ENCODE measurements at regions not wholly inside any gene's neighbourhood (a gene's known extent, or its start where the extent isn't known, plus 50 kb on each side); places are given as distances from the start of the nearest gene placed in this dataset.
"Not testable (repeated sequence)": the region's sequence is repeated elsewhere in the genome, so short reads cannot be mapped to it uniquely, and the experiment has no call there.

DNA sequence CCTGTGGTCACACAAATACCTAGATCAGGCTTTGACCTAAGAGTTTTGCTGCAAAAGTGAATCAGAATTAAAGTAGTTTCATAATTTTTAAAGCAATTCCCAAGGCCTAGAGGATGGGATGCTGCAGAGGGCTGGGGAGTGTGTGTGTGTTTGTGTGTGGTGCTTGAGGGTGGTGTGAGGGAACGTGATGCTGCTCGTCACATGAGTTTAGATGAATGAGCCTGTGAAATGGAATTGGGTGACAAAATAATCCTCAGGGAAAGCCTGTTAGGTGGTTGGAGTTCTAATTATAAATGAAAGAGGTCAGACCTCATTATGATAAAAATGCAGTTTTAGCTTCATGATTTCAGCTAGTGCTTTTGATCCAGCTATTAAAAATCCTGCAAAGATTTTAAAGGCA, 87.5 kb upstream of the TMEM170B start:
- DNase-seq = no peak

DNA sequence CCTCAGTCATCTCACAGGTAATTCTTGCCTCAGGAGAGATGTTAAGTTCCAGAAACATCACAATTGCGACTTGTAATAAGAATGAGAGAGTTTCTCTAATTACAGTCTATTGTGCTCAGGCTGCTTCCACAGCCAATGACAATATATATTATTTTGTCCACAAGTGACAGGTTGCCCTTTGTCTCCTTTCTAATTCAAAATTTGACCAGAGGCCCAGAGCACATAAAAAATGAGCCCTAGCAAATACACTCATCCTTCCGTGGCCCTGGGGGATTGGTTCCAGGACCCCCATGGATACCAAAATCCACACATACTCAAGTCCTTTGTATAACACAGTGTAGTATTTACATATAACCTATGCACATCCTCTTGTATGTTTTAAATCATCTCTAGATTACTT, 88.1 kb upstream of the TMEM170B start:
- DNase-seq = no peak

DNA sequence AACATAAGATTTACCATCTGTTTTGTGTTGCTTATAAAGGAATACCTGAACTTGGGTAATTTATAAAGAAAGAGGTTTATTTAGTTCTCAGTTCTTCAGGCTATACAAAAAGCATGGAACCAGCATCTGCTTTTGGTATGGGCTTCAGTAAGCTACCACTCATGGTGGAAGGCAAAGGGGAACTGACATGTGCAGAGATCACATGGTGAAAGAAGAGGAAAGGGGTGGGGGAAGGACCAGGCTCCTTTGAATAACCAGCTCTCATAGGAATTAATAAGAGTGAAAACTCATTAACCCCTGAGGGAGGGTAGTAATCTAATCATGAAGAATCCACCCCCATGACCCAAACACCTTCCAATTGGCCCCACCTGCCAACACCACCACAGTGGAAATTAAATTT, 89.5 kb upstream of the TMEM170B start:
- DNase-seq = no peak

DNA sequence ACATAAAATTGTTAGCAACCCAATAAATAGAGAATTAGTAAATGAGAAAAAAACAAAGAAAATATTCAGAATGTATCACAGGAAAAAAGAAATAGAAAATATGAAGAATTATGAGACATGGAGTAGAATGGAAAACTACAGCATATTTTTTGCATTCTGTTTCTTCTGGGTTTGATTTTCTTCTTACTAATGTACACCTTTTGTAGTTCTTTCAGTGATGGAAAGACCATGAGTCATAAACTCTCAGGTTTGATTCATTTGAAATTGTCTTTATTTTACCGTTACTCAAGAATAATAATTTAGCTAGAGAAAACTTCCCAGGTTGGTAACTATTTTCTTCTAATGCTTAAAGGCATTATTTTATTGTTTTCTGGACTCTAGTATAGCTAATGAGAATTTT, 90.3 kb upstream of the TMEM170B start:
- DNase-seq = no peak

DNA sequence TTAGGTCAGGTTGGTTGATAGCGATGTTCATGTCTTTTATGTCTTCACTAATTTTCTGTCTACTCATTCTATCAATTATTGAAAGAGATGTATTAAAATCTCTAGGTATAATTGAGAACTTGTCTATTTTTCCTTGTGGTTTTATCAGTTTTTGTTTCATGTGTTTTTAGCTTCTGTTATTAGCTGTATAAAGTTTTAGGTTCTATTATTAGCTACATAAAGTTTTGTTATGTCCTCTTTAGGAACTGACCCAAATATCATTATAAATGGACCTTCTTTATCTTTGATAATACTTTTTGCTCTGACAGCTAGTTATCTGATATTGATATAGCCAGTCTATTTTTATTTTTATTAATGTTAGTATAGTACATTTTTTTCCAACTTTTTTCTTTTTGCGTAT, 92.4 kb upstream of the TMEM170B start:
- DNase-seq = no peak

DNA sequence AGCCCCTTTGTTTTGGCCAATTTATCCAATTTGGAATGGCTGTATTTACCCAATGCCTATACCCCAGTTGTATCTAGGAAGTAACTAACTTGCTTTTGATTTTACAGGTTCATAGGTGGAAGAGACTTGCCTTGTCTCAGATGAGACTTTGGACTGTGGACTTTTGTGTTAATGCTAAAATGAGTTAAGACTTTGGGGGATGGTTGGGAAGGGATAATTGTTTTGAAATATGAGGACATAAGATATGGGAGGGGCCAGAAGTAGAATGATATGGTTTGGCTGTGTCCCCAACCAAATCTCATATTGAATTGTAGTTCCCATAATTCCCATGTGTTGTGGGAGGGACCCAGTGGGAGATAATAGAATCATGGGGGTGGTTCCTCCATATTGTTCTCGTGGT, 94.4 kb upstream of the TMEM170B start:
- not testable (repeated sequence) for DNase-seq

DNA sequence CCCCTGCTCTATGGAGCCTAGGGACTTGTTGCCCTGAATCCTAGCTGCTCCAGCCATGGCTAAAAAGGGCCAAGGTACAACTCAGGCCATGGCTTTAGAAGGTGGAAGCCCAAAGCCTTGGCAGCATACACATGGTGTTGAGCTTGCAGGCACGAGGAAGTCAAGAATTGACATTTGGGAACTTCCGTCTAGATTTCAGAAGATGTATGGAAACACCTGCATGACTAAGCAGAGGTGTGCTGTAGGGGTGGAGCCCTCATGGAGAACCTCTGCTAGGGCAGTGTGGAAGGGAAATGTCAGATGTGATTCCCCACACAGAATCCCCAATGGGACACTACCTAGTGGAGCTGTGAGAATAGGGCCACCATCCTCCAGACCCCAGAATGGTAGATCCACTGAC, 95.1 kb upstream of the TMEM170B start:
- no peak for DNase-seq

DNA sequence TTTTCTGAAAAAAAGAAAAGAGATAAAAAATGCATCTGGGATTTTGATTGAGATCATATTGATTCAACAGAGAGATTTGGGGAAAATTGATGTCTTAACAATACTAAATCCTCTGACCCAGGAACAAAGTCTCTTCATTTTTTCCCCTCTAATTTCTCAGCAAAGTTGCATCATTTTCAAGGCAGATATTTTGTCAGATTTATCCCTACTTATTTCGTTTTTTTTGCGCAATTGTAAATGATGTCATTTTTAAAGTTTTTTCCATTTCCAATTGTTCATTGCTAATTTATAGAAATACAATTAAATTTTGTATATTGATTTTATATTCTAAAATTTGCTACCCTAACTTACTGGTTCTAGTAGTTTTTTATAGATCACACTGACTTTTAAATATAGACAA, 97.7 kb upstream of the TMEM170B start:
- DNase-seq = no peak

DNA sequence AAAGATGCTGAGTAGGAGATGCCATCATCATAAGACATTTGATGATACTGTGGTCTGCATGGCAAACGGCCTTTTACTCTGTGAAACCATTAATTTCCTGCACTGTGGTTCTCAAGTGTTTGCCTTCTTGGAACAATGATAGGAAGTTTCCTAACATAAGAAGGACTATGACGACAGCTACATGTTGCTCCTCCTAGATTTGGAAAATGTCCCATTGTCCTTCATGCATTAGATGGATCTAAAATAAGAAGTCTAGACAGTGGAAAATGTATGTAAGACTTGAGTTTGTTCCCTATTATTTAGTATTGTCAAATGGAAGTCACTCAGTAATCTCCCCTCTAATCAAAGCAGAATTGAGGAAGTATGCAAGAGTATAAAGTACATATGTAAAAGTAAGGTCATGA, 98.5 kb upstream of the TMEM170B start:
- DNase-seq = no peak

DNA sequence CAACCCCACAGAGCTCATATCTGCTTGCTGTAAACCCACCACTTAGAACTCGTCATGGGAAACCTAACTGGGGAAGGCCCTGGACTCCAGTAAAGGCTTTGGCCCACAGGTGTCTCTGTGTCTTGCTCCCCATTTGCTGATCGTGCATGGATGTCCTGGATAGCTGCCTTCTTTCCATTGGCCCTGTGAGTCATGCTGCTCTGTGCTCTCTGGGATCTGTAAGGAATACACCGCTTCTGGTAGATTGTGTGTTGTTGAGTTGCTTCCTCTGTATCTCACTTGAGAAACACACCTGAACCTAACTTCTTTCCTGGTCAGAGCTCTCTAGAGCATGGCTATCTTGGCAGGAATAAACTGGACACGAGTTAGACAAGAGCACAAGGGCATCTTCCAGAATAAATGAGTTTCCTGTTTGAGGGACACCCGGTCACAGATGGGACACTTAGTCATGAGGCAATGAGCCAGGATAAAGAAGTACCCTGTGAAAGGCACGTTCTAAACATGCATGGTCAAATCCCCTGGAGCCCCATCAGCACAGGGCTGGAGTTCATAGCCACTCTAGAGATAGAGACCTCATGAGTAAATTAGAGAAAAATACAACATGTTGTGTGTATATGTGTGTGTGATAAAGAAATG, 99.6 kb upstream of the TMEM170B start:
- no peak for DNase-seq

DNA sequence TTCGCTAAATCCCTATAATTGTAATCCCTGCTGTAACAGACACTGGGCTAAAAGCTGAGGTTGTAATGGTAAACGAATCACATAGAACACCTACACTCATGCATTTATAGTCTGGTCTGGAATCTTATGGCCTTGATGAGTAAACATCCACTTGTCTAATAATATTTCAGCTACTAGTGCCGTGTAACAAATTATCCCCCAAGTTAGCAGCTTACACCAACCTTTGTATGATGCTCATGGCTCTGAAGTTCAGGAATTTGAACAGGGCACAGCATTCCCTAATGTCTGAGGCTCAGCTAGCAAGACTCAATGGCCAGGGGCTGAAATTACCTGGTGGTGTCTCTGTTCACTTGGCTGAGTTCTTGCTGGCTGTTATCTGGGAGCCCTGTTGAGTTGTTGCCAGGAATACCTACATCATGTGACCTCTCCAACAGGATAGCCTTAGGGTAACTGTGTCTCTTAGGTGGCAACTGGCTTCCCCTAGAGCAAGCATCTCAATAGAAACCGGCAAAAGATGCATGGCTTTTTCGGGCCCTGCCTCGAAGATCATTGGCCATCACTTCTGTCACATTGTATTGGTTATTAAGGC, 100.9 kb upstream of the TMEM170B start:
- DNase-seq = no peak

DNA sequence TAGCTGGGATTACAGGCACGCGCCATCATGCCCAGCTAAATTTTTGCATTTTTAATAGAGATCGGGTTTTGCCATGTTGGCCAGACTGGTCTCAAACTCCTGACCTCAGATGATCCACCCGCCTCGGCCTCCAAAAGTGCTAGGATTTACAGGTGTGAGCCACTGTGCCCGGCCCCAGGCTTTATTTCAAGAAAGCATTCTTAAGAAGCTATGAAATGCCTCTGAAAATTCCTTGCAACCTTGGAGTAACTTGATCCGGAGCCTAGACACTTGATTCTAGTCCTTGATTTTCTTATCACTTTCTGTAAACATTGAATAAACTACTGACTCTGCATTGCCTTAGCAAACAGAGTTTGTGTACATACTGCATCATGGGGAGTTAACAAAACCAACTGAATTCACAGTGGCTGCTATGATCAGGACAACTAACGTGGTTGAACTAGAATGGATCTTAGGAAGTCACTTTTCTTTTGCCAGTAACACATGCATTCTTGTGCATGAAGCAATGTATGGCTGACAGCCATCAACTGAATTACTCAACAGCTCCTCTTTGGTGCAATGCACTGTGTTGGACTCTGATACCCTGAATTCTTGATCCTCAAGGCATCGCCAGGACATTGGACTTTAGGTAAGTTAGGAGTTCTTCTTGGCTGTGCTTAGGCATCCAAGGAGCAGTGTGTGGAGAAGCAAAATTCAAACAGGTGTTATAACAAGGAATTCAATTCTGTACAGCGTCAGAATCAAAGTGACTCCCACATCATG, 102.8 kb upstream of the TMEM170B start:
- no peak for DNase-seq

DNA sequence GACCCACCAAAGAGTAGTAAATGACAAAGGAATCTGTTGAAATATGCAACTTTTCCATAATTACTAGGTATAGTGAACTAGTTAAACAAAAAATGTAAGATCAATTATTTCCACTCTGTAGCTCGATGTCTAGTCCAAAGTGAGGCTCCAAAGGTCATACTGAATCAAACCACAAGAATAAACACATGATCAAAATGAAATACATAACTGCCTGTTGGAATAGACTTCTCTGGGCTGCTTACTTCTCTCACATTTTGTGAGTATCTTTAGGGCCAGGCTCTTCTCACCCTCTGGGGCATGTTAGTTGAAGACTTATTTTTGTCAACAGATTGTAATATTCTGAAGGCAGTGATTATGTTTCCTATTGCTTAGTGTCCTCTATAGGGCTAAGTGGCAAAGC, 103.7 kb upstream of the TMEM170B start:
- no peak for DNase-seq

DNA sequence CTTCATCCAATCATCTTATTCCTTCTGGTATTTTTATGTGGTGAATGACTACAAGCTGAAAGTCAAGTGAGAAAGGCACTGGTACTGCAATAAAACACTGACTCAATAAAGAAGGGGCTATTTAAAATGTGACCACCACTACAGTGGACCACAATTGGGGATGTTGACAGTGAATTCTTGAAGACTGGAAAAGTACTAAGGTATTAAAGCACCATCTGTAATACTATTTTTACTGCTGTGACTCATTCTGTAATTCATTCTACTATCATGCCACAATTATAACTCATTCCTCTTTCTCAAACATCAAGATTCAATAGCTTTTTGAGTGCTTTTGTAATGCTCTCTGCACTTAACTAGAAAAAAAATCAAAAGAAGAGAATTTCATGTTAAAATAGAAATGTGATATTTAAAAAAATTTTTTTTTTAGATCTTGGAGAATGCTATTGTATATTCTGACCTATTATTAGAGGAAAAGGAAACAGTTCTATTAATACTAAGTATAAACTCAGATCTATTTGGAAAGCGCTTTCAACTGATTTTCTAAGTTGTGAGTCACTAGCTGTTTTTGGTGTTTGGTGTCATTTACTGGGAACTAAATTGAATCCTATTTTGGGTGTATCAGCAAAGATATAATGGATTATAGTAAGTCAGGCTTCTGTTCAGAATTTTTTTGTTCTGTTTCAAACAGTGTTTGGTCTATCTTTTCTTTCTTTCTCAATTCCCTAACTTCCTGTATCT, 104.7 kb upstream of the TMEM170B start:
- no peak for DNase-seq

DNA sequence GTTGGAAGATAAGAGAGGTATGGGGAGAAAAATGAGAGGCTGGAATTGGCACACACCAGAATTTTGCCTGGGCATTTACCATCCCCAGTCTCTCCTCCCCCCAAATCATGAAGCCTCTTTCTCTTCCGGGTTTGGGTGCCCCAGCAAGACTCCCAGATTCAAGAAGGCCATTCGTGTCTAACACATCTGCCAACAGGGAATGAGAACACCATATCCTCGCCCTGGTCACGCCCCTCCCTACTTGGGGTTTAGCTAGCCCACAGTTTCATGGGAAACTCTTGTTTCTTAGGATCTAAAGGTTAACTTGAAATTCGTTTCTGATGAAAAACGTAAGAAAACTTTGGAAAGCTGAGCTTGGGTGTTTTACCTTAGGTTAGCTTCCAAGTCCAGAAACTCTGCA, 105.5 kb upstream of the TMEM170B start:
- no peak for DNase-seq

DNA sequence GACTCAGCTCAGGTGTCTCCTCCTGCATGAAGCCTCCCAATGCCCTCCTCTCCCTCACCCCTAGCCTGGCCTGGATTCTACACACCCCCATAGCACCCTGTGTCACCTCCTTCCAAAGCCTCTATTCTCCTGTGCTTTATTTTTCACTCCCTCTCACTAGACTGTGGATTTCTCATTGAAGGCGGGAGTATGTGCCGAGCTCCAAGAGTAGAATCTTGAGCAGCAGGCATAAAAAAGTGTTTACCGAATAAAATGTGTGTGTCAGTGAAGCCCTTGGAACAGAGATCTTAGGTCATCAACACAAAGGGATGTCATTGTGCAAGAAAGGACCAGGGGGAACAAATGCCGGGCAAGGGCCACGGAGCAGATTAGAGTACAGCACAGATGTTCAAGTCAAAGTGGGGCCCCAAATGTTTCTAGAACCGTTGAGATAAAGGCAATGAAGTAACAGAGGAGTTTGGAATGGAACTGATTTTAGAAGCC, 106.1 kb upstream of the TMEM170B start:
- DNase-seq = no peak

DNA sequence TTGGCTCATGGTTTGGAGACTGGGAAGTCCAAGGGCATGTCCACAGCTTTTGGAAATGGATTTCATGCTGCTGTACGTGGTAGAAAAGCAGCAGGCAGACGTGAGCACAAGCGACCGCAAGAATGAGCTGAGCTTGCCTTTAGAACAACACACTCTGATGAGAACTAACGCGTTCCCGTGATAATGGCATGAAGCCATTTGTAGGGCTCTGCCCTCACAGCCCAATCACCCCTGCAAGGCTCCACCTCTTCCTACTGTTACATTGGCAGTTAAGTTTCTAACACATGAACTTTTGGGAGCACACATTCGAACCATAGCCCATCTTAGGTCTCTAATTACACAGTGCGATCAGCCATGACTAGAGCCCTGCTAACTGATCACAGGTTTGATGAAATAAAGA, 107.5 kb upstream of the TMEM170B start:
- DNase-seq = no peak

DNA sequence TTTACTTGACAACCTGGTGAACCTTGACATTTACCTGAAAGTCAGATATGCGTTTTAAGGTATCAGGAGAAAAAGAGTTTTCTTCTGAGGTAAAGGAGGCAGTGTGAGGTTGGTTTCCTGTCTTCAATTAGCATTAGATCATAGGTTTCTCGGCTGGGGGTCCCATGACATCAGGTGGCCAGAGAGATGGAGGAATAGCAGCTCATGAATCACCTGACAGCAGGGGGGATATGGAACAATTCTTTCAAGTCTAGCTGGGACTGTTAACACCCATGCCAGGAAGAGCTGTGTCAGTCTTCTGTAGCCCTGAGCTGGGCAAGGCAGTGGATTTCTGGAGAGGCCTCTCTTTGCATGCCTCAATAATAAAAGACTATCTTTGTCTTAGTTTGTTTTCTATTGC, 108.0 kb upstream of the TMEM170B start:
- peak; percentile 3 to 4 for DNase-seq

DNA sequence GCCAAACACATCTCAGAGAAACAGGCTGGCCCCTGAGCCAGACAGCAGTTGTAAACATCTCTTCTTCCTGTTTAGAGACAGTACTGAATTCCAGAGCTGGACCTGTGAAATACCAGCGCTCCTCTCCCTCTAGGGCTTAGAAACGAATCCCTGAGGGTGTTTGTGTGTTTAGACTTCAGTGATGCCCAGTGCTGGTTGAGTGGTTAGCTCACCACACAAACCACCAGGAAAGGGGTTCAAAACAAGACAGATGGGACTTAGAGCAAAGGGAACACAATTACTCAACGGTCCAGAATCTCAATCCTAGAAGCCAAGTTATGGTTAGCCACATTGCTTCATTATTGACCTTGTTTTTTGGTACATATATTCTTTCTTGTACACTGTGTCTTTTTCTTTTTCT, 108.7 kb upstream of the TMEM170B start:
- no peak for DNase-seq

DNA sequence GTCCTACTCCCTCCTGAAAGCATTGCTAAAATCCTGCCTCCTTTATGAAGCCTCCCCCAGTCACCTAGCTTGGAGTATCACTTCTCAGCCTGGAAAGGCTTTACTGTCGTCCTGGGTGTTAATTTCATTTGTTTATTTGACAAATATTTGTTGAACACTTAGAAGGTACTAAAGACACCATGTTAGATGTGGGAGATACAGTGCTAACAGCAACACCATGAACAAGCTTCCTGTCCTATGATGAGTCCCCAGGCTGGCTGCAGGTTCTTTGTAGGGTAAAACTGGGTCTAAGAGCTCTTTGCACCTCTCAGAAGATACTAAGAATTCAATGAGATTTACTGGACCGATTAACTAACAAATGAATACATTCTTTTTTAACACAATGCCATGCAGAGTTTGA, 109.2 kb upstream of the TMEM170B start:
- no peak for DNase-seq

DNA sequence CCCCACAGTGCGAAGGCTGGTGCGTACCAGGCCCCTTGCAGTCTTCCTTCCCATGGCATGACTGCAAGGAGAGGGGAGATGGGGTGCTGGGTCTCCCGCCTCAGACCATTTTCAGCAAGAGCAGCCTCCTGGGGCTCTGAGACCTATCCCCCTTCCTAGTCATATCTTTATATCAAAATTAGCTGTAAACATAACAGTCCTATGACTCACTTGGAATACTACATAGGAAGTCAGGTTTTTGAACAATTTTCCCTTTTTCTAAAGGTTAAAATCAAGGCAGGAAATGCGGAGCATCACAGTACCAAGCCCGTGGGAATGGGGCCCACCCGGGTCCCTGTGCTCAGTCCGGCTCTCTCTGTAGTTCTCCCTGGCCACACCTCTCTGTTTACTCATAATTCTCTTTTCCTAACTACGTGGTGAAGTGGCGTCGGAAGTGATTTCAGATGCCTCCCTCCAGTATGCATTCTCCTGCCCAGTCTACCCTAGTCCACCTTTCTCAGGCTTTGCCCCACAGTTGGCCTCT, 109.8 kb upstream of the TMEM170B start:
- DNase-seq = no peak

DNA sequence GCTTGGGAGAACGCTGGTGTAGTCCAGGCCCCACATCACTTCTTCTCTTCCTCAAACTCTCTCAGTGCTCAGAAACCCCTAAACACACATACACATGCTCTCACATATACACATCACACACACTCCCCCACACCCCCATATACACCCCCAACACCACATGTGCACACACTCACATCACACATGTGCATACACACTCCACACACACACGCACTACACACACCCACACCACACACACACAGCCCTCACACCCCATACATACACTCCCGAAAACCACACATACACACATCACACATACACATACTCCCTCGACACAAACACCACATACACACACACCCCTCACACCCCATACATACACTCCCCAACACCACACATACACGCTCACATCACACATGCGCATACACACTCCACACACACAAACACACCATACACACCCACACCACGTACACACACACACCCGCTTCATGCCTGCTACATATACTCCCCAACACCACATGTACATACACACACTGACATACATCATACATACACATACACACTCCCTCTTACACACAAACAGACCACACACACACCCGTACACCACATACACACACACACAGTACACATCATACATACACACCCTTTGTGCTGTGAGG, 110.3 kb upstream of the TMEM170B start:
- no peak for DNase-seq

DNA sequence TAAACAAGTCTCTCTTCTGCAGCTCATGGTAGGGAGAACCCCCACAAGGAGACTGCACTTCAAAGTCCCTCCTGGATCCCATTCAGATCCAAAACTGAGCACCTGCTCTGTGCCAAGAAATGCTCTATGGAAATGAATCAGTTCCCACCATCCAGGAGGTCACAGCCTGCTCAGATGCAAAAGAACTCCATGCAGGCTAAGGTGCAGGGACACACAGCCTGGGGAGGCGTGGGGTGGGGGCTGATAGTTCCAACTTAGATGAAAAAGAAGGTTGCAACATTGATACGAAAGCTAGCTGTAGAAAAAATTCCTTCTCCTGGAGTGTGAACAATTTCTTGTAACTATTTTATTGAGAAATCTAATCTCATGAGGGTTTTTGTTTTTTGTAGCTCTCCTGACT, 111.0 kb upstream of the TMEM170B start:
- DNase-seq = no peak

Data from NCI-H2081 (cell line).